GM12878 (cell line): ENCODE measurements at regions not wholly inside any gene's neighbourhood (a gene's known extent, or its start where the extent isn't known, plus 50 kb on each side); places are given as distances from the start of the nearest gene placed in this dataset.

Experiments
- ATAC-seq: fragments of 200-7000 bp; cut with Tn5 transposase; 3 replicates; pipeline ENCODE4 v1.9.1; 2020; ENCODE audit warnings: mild to moderate bottlenecking, moderate library complexity
- BruUV-seq: library from RNA; stranded (reverse); fragments of 400-500 nt; replicated peaks from 2 replicates; lab custom pipeline; 2021; lab: Mats Ljungman, UMichigan
- CTCF ChIA-PET: fragments of 300-600 bp; sonication (Branson Sonifier 250); formaldehyde crosslinking; extraction: SDS; loops from one replicate; lab custom pipeline; 2021; ENCODE audit warnings: inconsistent platforms; lab: Yijun Ruan, JAX
- POLR2A ChIA-PET: fragments of 350-600 bp; formaldehyde crosslinking; extraction: SDS; loops from one replicate; lab custom pipeline; 2021; ENCODE audit warnings: inconsistent platforms; lab: Charles Lee
- RAD21 ChIA-PET: fragments of 300-600 bp; sonication (Branson Sonifier 250); formaldehyde crosslinking; loops from one replicate; lab custom pipeline; 2023; ENCODE audit warnings: antibody characterized with exemption; ENCODE audit not compliant: unreplicated experiment; lab: Charles Lee
- SMC1A ChIA-PET: fragments of 300-600 bp; sonication (Branson Sonifier 250); formaldehyde crosslinking; loops from one replicate; lab custom pipeline; 2023; ENCODE audit not compliant: unreplicated experiment, uncharacterized antibody; lab: Charles Lee
- DNase-seq: peaks from one replicate; pipeline ENCODE4 v3.0.0-alpha.2; 2011; ENCODE audit warnings: low read depth, low spot score
- FAIRE-seq: peaks from 3 replicates; lab custom pipeline; 2011; peaks lifted over from hg19 to GRCh38; lab: Jason Lieb, UNC
- H2AFZ ChIP-seq: 2 replicates; pipeline ENCODE4 v1.6.0; 2011; ENCODE audit warnings: low read depth, low read length, control low read depth; ENCODE audit not compliant: control insufficient read depth
- H3K27ac ChIP-seq: 2 replicates; pipeline ENCODE4 v1.5.1; 2011; ENCODE audit warnings: control low read depth; ENCODE audit not compliant: control insufficient read depth, insufficient read depth
- H3K27me3 ChIP-seq, 2 experiments: replicated peaks in 1 of 2; 2 replicates each; pipeline versions ENCODE4 v1.6.0 to v1.6.1; 2011; ENCODE audit warnings: low read length in 1 of 2; ENCODE audit not compliant: control insufficient read depth in 2 of 2, insufficient read depth in 2 of 2
- H3K36me3 ChIP-seq, 2 experiments: 2 replicates each; pipeline ENCODE4 v1.5.1; 2011; ENCODE audit warnings: low read length in 1 of 2; ENCODE audit not compliant: control insufficient read depth in 2 of 2, insufficient read depth in 2 of 2
- H3K4me1 ChIP-seq: 2 replicates; pipeline ENCODE4 v1.6.1; 2011; ENCODE audit warnings: mild to moderate bottlenecking, low read length, moderate library complexity, mixed read lengths; ENCODE audit not compliant: control insufficient read depth, insufficient read depth
- H3K4me2 ChIP-seq: 2 replicates; pipeline ENCODE4 v1.6.0; 2011; ENCODE audit warnings: control low read depth; ENCODE audit not compliant: control insufficient read depth, insufficient read depth
- H3K4me3 ChIP-seq: fragments of 200-600 bp; sonication (generic); 2 replicates; pipeline ENCODE4 v1.5.1; 2016
- H3K79me2 ChIP-seq: 2 replicates; pipeline ENCODE4 v1.6.0; 2011; ENCODE audit warnings: low read length; ENCODE audit not compliant: control insufficient read depth, insufficient read depth
- H3K9ac ChIP-seq: 2 replicates; pipeline ENCODE4 v1.8.0; 2011; ENCODE audit warnings: low read length, control low read depth, mixed read lengths; ENCODE audit not compliant: control insufficient read depth, insufficient read depth
- H3K9me3 ChIP-seq: replicated peaks from 3 replicates; pipeline ENCODE4 v1.5.1; 2011; ENCODE audit warnings: mild to moderate bottlenecking, low read length; ENCODE audit not compliant: control insufficient read depth, insufficient read depth
- H4K20me1 ChIP-seq: 2 replicates; pipeline ENCODE4 v1.6.0; 2011; ENCODE audit not compliant: control insufficient read depth, insufficient read depth
- BHLHE40 ChIP-seq, 2 experiments: fragments of 450-650 bp in 1 of 2; IDR thresholded peaks; 2 replicates each; pipeline ENCODE4 v1.6.1; 2011 to 2017; ENCODE audit warnings: low read depth in 2 of 2, borderline replicate concordance in 1 of 2, improper control_type of control experiment in 1 of 2, low read length in 1 of 2, mild to moderate bottlenecking in 1 of 2
- CHD4 ChIP-seq: fragments of 200-600 bp; sonication (generic); IDR thresholded peaks from 2 replicates; pipeline ENCODE4 v1.6.1; 2016; ENCODE audit warnings: mild to moderate bottlenecking
- EZH2 ChIP-seq: IDR thresholded peaks from 2 replicates; pipeline ENCODE4 v1.6.1; 2012; ENCODE audit warnings: low read depth, mild to moderate bottlenecking, control low read depth, inconsistent platforms, low read length, borderline replicate concordance; ENCODE audit not compliant: control insufficient read depth
- HDGF ChIP-seq: fragments of 450-650 bp; IDR thresholded peaks from 2 replicates; pipeline ENCODE4 v1.6.1; 2016; ENCODE audit warnings: antibody characterized with exemption
- IKZF2 ChIP-seq, 2 experiments: fragments of 450-650 bp; IDR thresholded peaks; 2 replicates each; pipeline ENCODE4 v1.6.1; 2017; ENCODE audit warnings: mild to moderate bottlenecking in 2 of 2, moderate library complexity in 2 of 2
- KAT2A ChIP-seq: conservative IDR thresholded peaks from 2 replicates; pipeline ENCODE4 v1.6.1; 2011; ENCODE audit warnings: low read depth, low read length; ENCODE audit not compliant: control insufficient read depth
- MTA3 ChIP-seq: IDR thresholded peaks from 2 replicates; pipeline ENCODE4 v1.6.1; 2012; ENCODE audit warnings: low read length, inconsistent platforms, borderline replicate concordance
- MYB ChIP-seq: fragments of 150-350 bp; IDR thresholded peaks from 2 replicates; pipeline ENCODE4 v1.6.1; 2014; ENCODE audit warnings: mild to moderate bottlenecking, low read depth, low read length, borderline replicate concordance
- NFIC ChIP-seq: IDR thresholded peaks from 2 replicates; pipeline ENCODE4 v1.6.1; 2012; ENCODE audit warnings: low read depth, mild to moderate bottlenecking, inconsistent platforms, low read length, moderate library complexity
- NFXL1 ChIP-seq: fragments of 450-650 bp; IDR thresholded peaks from 2 replicates; pipeline ENCODE4 v1.6.1; 2017; ENCODE audit warnings: antibody characterized with exemption, mild to moderate bottlenecking, borderline replicate concordance
- RB1 ChIP-seq: fragments of 450-650 bp; formaldehyde crosslinking; IDR thresholded peaks from 2 replicates; pipeline ENCODE4 v1.6.1; 2017; ENCODE audit warnings: mild to moderate bottlenecking, borderline replicate concordance
- SIN3A ChIP-seq: IDR thresholded peaks from 2 replicates; pipeline ENCODE4 v1.6.1; 2012; ENCODE audit warnings: low read depth, low read length, improper control_type of control experiment
- SPI1 ChIP-seq: IDR thresholded peaks from 2 replicates; pipeline ENCODE4 v1.6.1; 2011; ENCODE audit warnings: low read depth, mild to moderate bottlenecking, low read length, moderate library complexity, borderline replicate concordance; ENCODE audit not compliant: insufficient read depth
- YY1 ChIP-seq: IDR thresholded peaks from 2 replicates; pipeline ENCODE4 v1.6.1; 2011; ENCODE audit warnings: low read depth, mild to moderate bottlenecking, low read length
- ZNF217 ChIP-seq: fragments of 450-650 bp; IDR thresholded peaks from 2 replicates; pipeline ENCODE4 v1.6.1; 2017; ENCODE audit warnings: antibody characterized with exemption, mild to moderate bottlenecking
- ZSCAN29 ChIP-seq: fragments of 450-650 bp; IDR thresholded peaks from 2 replicates; pipeline ENCODE4 v1.6.1; 2017; ENCODE audit warnings: mild to moderate bottlenecking, moderate library complexity
- WGBS: methylation state at CpG from one replicate; pipeline ENCODE4 v1.1.6; 2016; ENCODE audit warnings: low lambda C conversion rate; ENCODE audit not compliant: insufficient replicate concordance, insufficient coverage; ENCODE audit errors: missing lambda C conversion rate; 5-methylcytosine and 5-hydroxymethylcytosine counted together
- in situ Hi-C: fragments of 300-500 bp; cut with MboI; formaldehyde crosslinking; loops from 9 replicates; pipeline ENCODE4 v1.14.3; 2018; ENCODE audit warnings: mixed read lengths
- intact Hi-C: fragments of 100-400 bp; cut with micrococcal nuclease; formaldehyde crosslinking; loops from one replicate; pipeline ENCODE4 v1.14.2; 2022; ENCODE audit not compliant: unreplicated experiment

- no peak for FAIRE-seq
- DNase-seq: no peak
- H3K9ac ChIP-seq: no peak overlapping the region
- no peaks in the 10 kb centered on the region for H4K20me1 ChIP-seq
- H3K4me3 ChIP-seq: no peak overlapping the region
- ATAC-seq: no peak
- CTCF ChIA-PET: no interaction called here
- intact Hi-C loops: no loop called here
- SMC1A ChIA-PET: interaction anchor here (0.6 to 1.7 kb wide), 6 partner anchors 9 to 107 kb away, joined by 3 to 5 read pairs (median 3); no protein-coding TSS in a partner anchor
- no TSS peak for BruUV-seq
- H3K4me1 ChIP-seq: no peaks in the 10 kb centered on the region
- no peaks in the 10 kb centered on the region for H3K79me2 ChIP-seq
- in situ Hi-C loops: no loop called here
- POLR2A ChIA-PET: no interaction called here
- no peak overlapping the region for H3K27ac ChIP-seq
- TF ChIP-seq EZH2 (no peak), ZNF217 (no peak), MYB (no peak), SPI1 (no peak), CHD4 (no peak), KAT2A (no peak), YY1 (no peak), SIN3A (no peak), NFIC (no peak), NFXL1 (no peak), HDGF (no peak), IKZF2 (IDR thresholded peaks at IDR 0.05) (no peak), RB1 (no peak), BHLHE40 (IDR thresholded peaks at IDR 0.05; ENCODE audit: borderline replicate concordance in 1 of 2, low read depth in 2 of 2, low read length in 1 of 2) (no peak), ZSCAN29 (no peak), MTA3 (no peak)
- RAD21 ChIA-PET: no interaction called here
- H3K36me3 ChIP-seq: no peaks in the 10 kb centered on the region
- 100% methylated on average over 1 of the region's 1 CpG for whole genome bisulfite sequencing
- no peak overlapping the region for H2AFZ ChIP-seq
- H3K9me3 ChIP-seq: no peaks in the 10 kb centered on the region
- H3K4me2 ChIP-seq: no peak overlapping the region
- no peaks in the 10 kb centered on the region for H3K27me3 ChIP-seq
Observed at GRCh38 chr2:55106148-55106547, 55.9 kb upstream of the RTN4 start.
